ENCODE measurements at regions not wholly inside any gene's neighbourhood (a gene's known extent, or its start where the extent isn't known, plus 50 kb on each side); places are given as distances from the start of the nearest gene placed in this dataset.

- H3K27me3 Mint-ChIP-seq = no peaks in the 10 kb centered on the region
- no peak overlapping the region for H3K4me3 Mint-ChIP-seq
- no peaks in the 10 kb centered on the region for H3K4me1 Mint-ChIP-seq
- Histone ChIP-seq H3K36me3 (ENCODE audit: control insufficient read depth, insufficient read depth, low read length) (no peaks in the 10 kb centered on the region), H3K27me3 (ENCODE audit: control insufficient read depth, insufficient read depth, low read length) (no peaks in the 10 kb centered on the region), H3K27ac (ENCODE audit: insufficient read depth, low read length, poor library complexity, severe bottlenecking) (no peak overlapping the region), H3K9me3 (ENCODE audit: control insufficient read depth in 2 of 2, low read length in 2 of 2) (no peaks in the 10 kb centered on the region), H3K4me1 (ENCODE audit: control insufficient read depth, insufficient read depth, low read length, poor library complexity, severe bottlenecking) (no peaks in the 10 kb centered on the region), H3K4me3 (ENCODE audit: low read depth, low read length) (no peak overlapping the region)
- DNase-seq (no peak), ATAC-seq (ENCODE audit: low read depth in 2 of 2) (no peak)
- H3K9me3 Mint-ChIP-seq = peaks cover 0 to 12% (median 1%) of the 10 kb centered on the region in 7 donors
- H3K27ac Mint-ChIP-seq = no peak overlapping the region
- no peaks in the 10 kb centered on the region for H3K36me3 Mint-ChIP-seq
Observed at GRCh38 chr11:15617126-15617525, 502.4 kb downstream of the INSC start.

- H3K4me3 Mint-ChIP-seq = no peak overlapping the region
- H3K27me3 Mint-ChIP-seq = no peaks in the 10 kb centered on the region
- Histone ChIP-seq H3K36me3 (ENCODE audit: control insufficient read depth, insufficient read depth, low read length) (no peaks in the 10 kb centered on the region), H3K27me3 (ENCODE audit: control insufficient read depth, insufficient read depth, low read length) (no peaks in the 10 kb centered on the region), H3K4me1 (ENCODE audit: control insufficient read depth, insufficient read depth, low read length, poor library complexity, severe bottlenecking) (no peaks in the 10 kb centered on the region), H3K27ac (ENCODE audit: insufficient read depth, low read length, poor library complexity, severe bottlenecking) (no peak overlapping the region), H3K4me3 (ENCODE audit: low read depth, low read length) (no peak overlapping the region), H3K9me3 (ENCODE audit: control insufficient read depth in 2 of 2, low read length in 2 of 2) (no peaks in the 10 kb centered on the region)
- H3K27ac Mint-ChIP-seq = no peak overlapping the region
- H3K4me1 Mint-ChIP-seq = no peaks in the 10 kb centered on the region
- peaks cover 0 to 16% (median 1%) of the 10 kb centered on the region in 7 donors for H3K9me3 Mint-ChIP-seq
- DNase-seq (no peak), ATAC-seq (ENCODE audit: low read depth in 2 of 2) (no peak)
- H3K36me3 Mint-ChIP-seq = no peaks in the 10 kb centered on the region
Observed at GRCh38 chr11:15618583-15619032, 503.9 kb downstream of the INSC start.

GRCh38 chr11:15621565-15621964, 506.8 kb downstream of the INSC start:
- Histone ChIP-seq H3K9me3 (ENCODE audit: control insufficient read depth in 2 of 2, low read length in 2 of 2) (no peaks in the 10 kb centered on the region), H3K36me3 (ENCODE audit: control insufficient read depth, insufficient read depth, low read length) (no peaks in the 10 kb centered on the region), H3K27me3 (ENCODE audit: control insufficient read depth, insufficient read depth, low read length) (no peaks in the 10 kb centered on the region), H3K27ac (ENCODE audit: insufficient read depth, low read length, poor library complexity, severe bottlenecking) (no peak overlapping the region), H3K4me3 (ENCODE audit: low read depth, low read length) (no peak overlapping the region), H3K4me1 (ENCODE audit: control insufficient read depth, insufficient read depth, low read length, poor library complexity, severe bottlenecking) (no peaks in the 10 kb centered on the region)
- no peaks in the 10 kb centered on the region for H3K27me3 Mint-ChIP-seq
- H3K27ac Mint-ChIP-seq = no peak overlapping the region
- no peak for ATAC-seq (ENCODE audit: low read depth in 2 of 2)
- DNase-seq = no peak
- H3K4me1 Mint-ChIP-seq = no peaks in the 10 kb centered on the region
- peaks cover 0 to 16% (median 0%) of the 10 kb centered on the region in 7 donors for H3K9me3 Mint-ChIP-seq
- H3K4me3 Mint-ChIP-seq = no peak overlapping the region
- H3K36me3 Mint-ChIP-seq = no peaks in the 10 kb centered on the region

- H3K27me3 ChIP-seq (ENCODE audit: control insufficient read depth, insufficient read depth, low read length) = no peaks in the 10 kb centered on the region
- H3K4me3 Mint-ChIP-seq = no peak overlapping the region
- peaks cover 0 to 16% (median 0%) of the 10 kb centered on the region in 7 donors for H3K9me3 Mint-ChIP-seq
- H3K4me1 ChIP-seq (ENCODE audit: control insufficient read depth, insufficient read depth, low read length, poor library complexity, severe bottlenecking) = no peaks in the 10 kb centered on the region
- H3K36me3 Mint-ChIP-seq = no peaks in the 10 kb centered on the region
- H3K4me1 Mint-ChIP-seq = no peaks in the 10 kb centered on the region
- DNase-seq (no peak), ATAC-seq (ENCODE audit: low read depth in 2 of 2) (no peak)
- no peak overlapping the region for H3K4me3 ChIP-seq (ENCODE audit: low read depth, low read length)
- H3K9me3 ChIP-seq (ENCODE audit: control insufficient read depth in 2 of 2, low read length in 2 of 2) = no peaks in the 10 kb centered on the region
- H3K27ac ChIP-seq (ENCODE audit: insufficient read depth, low read length, poor library complexity, severe bottlenecking) = no peak overlapping the region
- H3K36me3 ChIP-seq (ENCODE audit: control insufficient read depth, insufficient read depth, low read length) = no peaks in the 10 kb centered on the region
- H3K27me3 Mint-ChIP-seq = no peaks in the 10 kb centered on the region
- H3K27ac Mint-ChIP-seq = no peak overlapping the region
Observed at GRCh38 chr11:15622231-15622890, 507.6 kb downstream of the INSC start.

- no peak overlapping the region for H3K4me3 ChIP-seq (ENCODE audit: low read depth, low read length)
- ATAC-seq (ENCODE audit: low read depth in 2 of 2) (no peak), DNase-seq (no peak)
- H3K27me3 Mint-ChIP-seq = no peaks in the 10 kb centered on the region
- no peaks in the 10 kb centered on the region for H3K27me3 ChIP-seq (ENCODE audit: control insufficient read depth, insufficient read depth, low read length)
- no peaks in the 10 kb centered on the region for H3K9me3 ChIP-seq (ENCODE audit: control insufficient read depth in 2 of 2, low read length in 2 of 2)
- no peaks in the 10 kb centered on the region for H3K36me3 Mint-ChIP-seq
- H3K27ac Mint-ChIP-seq = no peak overlapping the region
- no peaks in the 10 kb centered on the region for H3K4me1 ChIP-seq (ENCODE audit: control insufficient read depth, insufficient read depth, low read length, poor library complexity, severe bottlenecking)
- H3K4me1 Mint-ChIP-seq = no peaks in the 10 kb centered on the region
- peaks cover 0 to 6% (median 0%) of the 10 kb centered on the region in 7 donors for H3K9me3 Mint-ChIP-seq
- H3K4me3 Mint-ChIP-seq = no peak overlapping the region
- H3K36me3 ChIP-seq (ENCODE audit: control insufficient read depth, insufficient read depth, low read length) = no peaks in the 10 kb centered on the region
- no peak overlapping the region for H3K27ac ChIP-seq (ENCODE audit: insufficient read depth, low read length, poor library complexity, severe bottlenecking)
Observed at GRCh38 chr11:15624701-15625100, 510.0 kb downstream of the INSC start.

GRCh38 chr11:15625691-15626090, 511.0 kb downstream of the INSC start:
- ATAC-seq (ENCODE audit: low read depth in 2 of 2) (no peak), DNase-seq (no peak)
- Histone ChIP-seq H3K4me3 (ENCODE audit: low read depth, low read length) (no peak overlapping the region), H3K36me3 (ENCODE audit: control insufficient read depth, insufficient read depth, low read length) (no peaks in the 10 kb centered on the region), H3K9me3 (ENCODE audit: control insufficient read depth in 2 of 2, low read length in 2 of 2) (no peaks in the 10 kb centered on the region), H3K27ac (ENCODE audit: insufficient read depth, low read length, poor library complexity, severe bottlenecking) (no peak overlapping the region), H3K27me3 (ENCODE audit: control insufficient read depth, insufficient read depth, low read length) (no peaks in the 10 kb centered on the region), H3K4me1 (ENCODE audit: control insufficient read depth, insufficient read depth, low read length, poor library complexity, severe bottlenecking) (no peaks in the 10 kb centered on the region)
- no peak overlapping the region for H3K4me3 Mint-ChIP-seq
- H3K9me3 Mint-ChIP-seq = peaks cover 0 to 6% (median 0%) of the 10 kb centered on the region in 7 donors
- H3K4me1 Mint-ChIP-seq = no peaks in the 10 kb centered on the region
- H3K27me3 Mint-ChIP-seq = no peaks in the 10 kb centered on the region
- no peak overlapping the region for H3K27ac Mint-ChIP-seq
- no peaks in the 10 kb centered on the region for H3K36me3 Mint-ChIP-seq

- no peak for ATAC-seq (ENCODE audit: low read depth in 2 of 2)
- H3K9me3 Mint-ChIP-seq = peaks cover 0 to 2% (median 0%) of the 10 kb centered on the region in 7 donors
- no peaks in the 10 kb centered on the region for H3K36me3 Mint-ChIP-seq
- no peaks in the 10 kb centered on the region for H3K9me3 ChIP-seq (ENCODE audit: control insufficient read depth in 2 of 2, low read length in 2 of 2)
- H3K4me3 Mint-ChIP-seq = no peak overlapping the region
- no peak for DNase-seq
- H3K36me3 ChIP-seq (ENCODE audit: control insufficient read depth, insufficient read depth, low read length) = no peaks in the 10 kb centered on the region
- H3K27me3 ChIP-seq (ENCODE audit: control insufficient read depth, insufficient read depth, low read length) = no peaks in the 10 kb centered on the region
- no peaks in the 10 kb centered on the region for H3K27me3 Mint-ChIP-seq
- no peaks in the 10 kb centered on the region for H3K4me1 Mint-ChIP-seq
- H3K27ac Mint-ChIP-seq = no peak overlapping the region
- H3K4me1 ChIP-seq (ENCODE audit: control insufficient read depth, insufficient read depth, low read length, poor library complexity, severe bottlenecking) = no peaks in the 10 kb centered on the region
- no peak overlapping the region for H3K27ac ChIP-seq (ENCODE audit: insufficient read depth, low read length, poor library complexity, severe bottlenecking)
- H3K4me3 ChIP-seq (ENCODE audit: low read depth, low read length) = no peak overlapping the region
Observed at GRCh38 chr11:15627560-15627959, 512.8 kb downstream of the INSC start.

GRCh38 chr11:15629690-15630321, 515.1 kb downstream of the INSC start:
- Mint-ChIP-seq H3K27me3 (no peaks in the 10 kb centered on the region), H3K4me1 (no peaks in the 10 kb centered on the region), H3K36me3 (no peaks in the 10 kb centered on the region), H3K9me3 (no peaks in the 10 kb centered on the region), H3K27ac (no peak overlapping the region), H3K4me3 (no peak overlapping the region)
- Histone ChIP-seq H3K27ac (ENCODE audit: insufficient read depth, low read length, poor library complexity, severe bottlenecking) (no peak overlapping the region), H3K36me3 (ENCODE audit: control insufficient read depth, insufficient read depth, low read length) (no peaks in the 10 kb centered on the region), H3K27me3 (ENCODE audit: control insufficient read depth, insufficient read depth, low read length) (no peaks in the 10 kb centered on the region), H3K9me3 (ENCODE audit: control insufficient read depth in 2 of 2, low read length in 2 of 2) (no peaks in the 10 kb centered on the region), H3K4me3 (ENCODE audit: low read depth, low read length) (no peak overlapping the region), H3K4me1 (ENCODE audit: control insufficient read depth, insufficient read depth, low read length, poor library complexity, severe bottlenecking) (no peaks in the 10 kb centered on the region)
- no peak for DNase-seq
- no peak for ATAC-seq (ENCODE audit: low read depth in 2 of 2)

Measured in CD4-positive, CD25-positive, alpha-beta regulatory T cell (primary cell).